ENCODE measurements at regions not wholly inside any gene's neighbourhood (a gene's known extent, or its start where the extent isn't known, plus 50 kb on each side); places are given as distances from the start of the nearest gene placed in this dataset.

DNA sequence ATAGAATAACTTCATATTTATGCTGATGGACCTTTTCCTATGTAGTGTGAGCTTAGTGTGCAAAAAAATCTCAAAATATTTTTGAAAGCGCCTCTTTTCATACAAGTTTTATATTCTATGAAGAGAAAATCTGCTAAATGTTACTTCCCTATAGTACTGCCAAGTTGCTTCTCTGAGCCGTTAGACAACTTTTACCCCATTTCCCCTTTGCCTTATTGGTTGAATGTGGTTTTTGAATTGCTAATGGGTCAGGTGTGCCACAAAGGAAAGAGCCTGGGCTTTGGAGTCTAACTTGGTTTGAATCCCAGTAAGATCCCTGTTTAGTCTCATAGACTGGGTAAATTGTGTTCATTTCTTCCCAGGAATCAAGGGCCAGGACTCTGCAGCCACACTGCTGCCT is 261.5 kb downstream of the SNX10 start:
- TF ChIP-seq CTCF (IDR thresholded peaks at IDR 0.05) (no peak), ELF1 (IDR thresholded peaks at IDR 0.05) (no peak), SIN3A (IDR thresholded peaks at IDR 0.05; ENCODE audit: borderline replicate concordance, low read depth, low read length) (no peak), POLR2AphosphoS5 (IDR thresholded peaks at IDR 0.05; ENCODE audit: low read depth, low read length) (no peak), RFX5 (IDR thresholded peaks at IDR 0.05; ENCODE audit: low read length) (no peak), GABPA (IDR thresholded peaks at IDR 0.05; ENCODE audit: low read depth) (no peak), YY1 (IDR thresholded peaks at IDR 0.05; ENCODE audit: low read depth) (no peak), FOXM1 (IDR thresholded peaks at IDR 0.05; ENCODE audit: low read depth) (no peak), RAD21 (IDR thresholded peaks at IDR 0.05; ENCODE audit: low read length) (no peak), JUND (IDR thresholded peaks at IDR 0.05) (no peak), CHD2 (IDR thresholded peaks at IDR 0.05; ENCODE audit: low read length, partially characterized antibody) (no peak), REST (IDR thresholded peaks at IDR 0.05; ENCODE audit: low read depth, low read length) (no peak)
- TF ChIP-seq, protein P1, sequence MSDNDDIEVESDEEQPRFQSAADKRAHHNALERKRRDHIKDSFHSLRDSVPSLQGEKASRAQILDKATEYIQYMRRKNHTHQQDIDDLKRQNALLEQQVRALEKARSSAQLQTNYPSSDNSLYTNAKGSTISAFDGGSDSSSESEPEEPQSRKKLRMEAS (IDR thresholded peaks at IDR 0.05; ENCODE audit: low read depth) = no peak

Data from SK-N-SH (cell line).